Naive thymus-derived CD4-positive, alpha-beta T cell (primary cell): ENCODE measurements at regions not wholly inside any gene's neighbourhood (a gene's known extent, or its start where the extent isn't known, plus 50 kb on each side); places are given as distances from the start of the nearest gene placed in this dataset.

Source experiments
- ATAC-seq: fragments of 150-1000 bp; cut with Tn5 transposase; 2 replicates; pipeline ENCODE4 v1.10.0; 2021; ENCODE audit warnings: mild to moderate bottlenecking, moderate library complexity
- CTCF ChIA-PET: fragments of 350-600 bp; sonication (Branson Sonifier 250); formaldehyde crosslinking; loops from one replicate; lab custom pipeline; 2021; ENCODE audit warnings: antibody characterized with exemption; lab: Charles Lee
- POLR2A ChIA-PET: fragments of 350-600 bp; sonication (Branson Sonifier 250); formaldehyde crosslinking; loops from one replicate; lab custom pipeline; 2021; ENCODE audit warnings: antibody characterized with exemption, inconsistent platforms; lab: Charles Lee
- DNase-seq, 9 donors: peaks; one replicate each; pipeline versions ENCODE4 v3.0.0 to v3.0.0-alpha.2; 2020 to 2022; ENCODE audit warnings: mixed read lengths in 1 of 9
- H3K27ac ChIP-seq: one replicate; pipeline ENCODE4 v1.7.0; 2013; ENCODE audit warnings: mild to moderate bottlenecking, low read depth, low read length, moderate library complexity
- H3K27me3 ChIP-seq, 2 donors: one replicate each; pipeline ENCODE4 v1.7.0; 2013; ENCODE audit warnings: low read length in 2 of 2, mild to moderate bottlenecking in 2 of 2, moderate library complexity in 2 of 2; ENCODE audit not compliant: control insufficient read depth in 2 of 2, insufficient read depth in 2 of 2
- H3K36me3 ChIP-seq, 3 experiments: 1 replicate in 2 of 3; 2 replicates in 1 of 3; pipeline ENCODE4 v1.7.0; 2013; ENCODE audit warnings: low read length in 3 of 3, mild to moderate bottlenecking in 3 of 3, moderate library complexity in 1 of 3; ENCODE audit not compliant: insufficient read depth in 3 of 3, control insufficient read depth in 2 of 3
- H3K4me1 ChIP-seq, 2 donors: one replicate each; pipeline ENCODE4 v1.7.0; 2013; ENCODE audit warnings: low read length in 2 of 2, mild to moderate bottlenecking in 2 of 2, moderate library complexity in 1 of 2; ENCODE audit not compliant: control insufficient read depth in 2 of 2, insufficient read depth in 2 of 2
- H3K4me3 ChIP-seq: 2 replicates; pipeline ENCODE4 v1.7.0; 2013; ENCODE audit warnings: mild to moderate bottlenecking, low read length
- H3K9me3 ChIP-seq, 3 experiments: 1 replicate in 2 of 3; 2 replicates in 1 of 3; pipeline ENCODE4 v1.7.0; 2013; ENCODE audit warnings: low read length in 3 of 3; ENCODE audit not compliant: control insufficient read depth in 2 of 3
- H3K27ac Mint-ChIP-seq, 9 donors: one replicate each; pipeline ENCODE4 v1.8.0; 2020 to 2022; ENCODE audit warnings: mixed read lengths in 9 of 9, mild to moderate bottlenecking in 8 of 9, moderate library complexity in 5 of 9, inconsistent platforms in 2 of 9
- H3K27me3 Mint-ChIP-seq, 5 donors: one replicate each; pipeline ENCODE4 v1.8.0; 2021 to 2022; ENCODE audit warnings: mixed read lengths in 5 of 5, mild to moderate bottlenecking in 1 of 5
- H3K36me3 Mint-ChIP-seq, 5 donors: one replicate each; pipeline ENCODE4 v1.8.0; 2020 to 2022; ENCODE audit warnings: mixed read lengths in 5 of 5, mild to moderate bottlenecking in 3 of 5, inconsistent platforms in 1 of 5
- H3K4me1 Mint-ChIP-seq, 7 donors: one replicate each; pipeline ENCODE4 v1.8.0; 2020 to 2022; ENCODE audit warnings: mixed read lengths in 7 of 7, mild to moderate bottlenecking in 3 of 7, inconsistent platforms in 1 of 7
- H3K4me3 Mint-ChIP-seq, 10 donors: one replicate each; pipeline ENCODE4 v1.8.0; 2020 to 2022; ENCODE audit warnings: mild to moderate bottlenecking in 10 of 10, mixed read lengths in 10 of 10, moderate library complexity in 6 of 10, inconsistent platforms in 2 of 10
- H3K9me3 Mint-ChIP-seq, 11 donors: one replicate each; pipeline ENCODE4 v1.8.0; 2020 to 2022; ENCODE audit warnings: mixed read lengths in 11 of 11, mild to moderate bottlenecking in 4 of 11, inconsistent platforms in 1 of 11, moderate library complexity in 1 of 11
- intact Hi-C, 2 donors: fragments of 100-400 bp; cut with micrococcal nuclease; formaldehyde crosslinking; loops; one replicate each; pipeline ENCODE4 v1.15.1; 2023

DNA sequence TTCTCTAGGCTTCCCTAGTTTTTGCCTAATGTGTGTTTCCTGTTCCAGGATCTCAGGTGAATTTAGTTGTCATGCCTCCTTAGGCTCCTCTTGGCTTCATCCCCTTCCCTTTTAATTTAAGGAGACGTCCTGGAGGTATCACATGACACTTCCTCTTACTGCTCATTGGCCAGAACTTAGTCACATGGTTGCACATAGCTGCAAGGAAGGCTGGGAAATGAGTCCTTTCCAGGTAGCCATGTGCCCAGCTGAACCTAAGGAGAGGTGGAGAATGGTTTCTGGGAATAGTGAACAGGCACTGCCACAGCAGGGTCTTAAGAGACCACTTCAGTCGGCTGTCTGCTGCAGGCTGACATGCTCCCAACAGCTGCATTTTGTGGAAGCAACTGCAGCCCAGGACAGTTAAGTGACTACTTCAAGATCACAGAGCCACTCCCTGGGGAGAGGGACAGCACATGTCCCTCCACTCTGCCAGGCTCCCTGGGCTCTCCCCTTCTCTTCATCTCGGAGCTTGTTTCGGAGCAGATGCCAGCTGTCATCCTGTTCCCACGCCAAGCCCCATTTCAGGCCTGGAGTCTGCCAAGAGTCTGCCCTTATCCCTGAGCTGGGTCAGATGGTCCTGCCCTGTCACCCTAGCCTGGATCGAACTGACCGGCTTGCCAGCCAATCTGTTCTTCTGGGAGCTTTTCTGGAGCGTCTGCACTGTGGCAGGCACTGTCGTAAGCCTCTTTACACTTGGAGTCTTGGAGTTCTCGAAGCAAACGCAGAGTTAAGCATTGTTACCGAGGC, 81.4 kb upstream of the FOXF1 start:
- Mint-ChIP-seq H3K27ac (no peak overlapping the region), H3K36me3 (no peaks in the 10 kb centered on the region), H3K27me3 (peaks cover 0 to 19% (median 0%) of the 10 kb centered on the region in 5 donors), H3K4me1 (no peaks in the 10 kb centered on the region), H3K9me3 (peaks cover 0 to 2% (median 0%) of the 10 kb centered on the region in 11 donors), H3K4me3 (no peak overlapping the region)
- DNase-seq (no peak), ATAC-seq (no peak)
- Histone ChIP-seq H3K9me3 (no peaks in the 10 kb centered on the region), H3K27ac (no peak overlapping the region), H3K27me3 (no peaks in the 10 kb centered on the region), H3K4me3 (no peak overlapping the region), H3K4me1 (no peaks in the 10 kb centered on the region), H3K36me3 (no peaks in the 10 kb centered on the region)
- CTCF ChIA-PET = no interaction called here
- intact Hi-C loops = no loop called here
- POLR2A ChIA-PET = no interaction called here

GRCh38 chr16:86429663-86430062, 80.7 kb upstream of the FOXF1 start:
- Mint-ChIP-seq H3K36me3 (no peaks in the 10 kb centered on the region), H3K27ac (no peak overlapping the region), H3K4me1 (no peaks in the 10 kb centered on the region), H3K4me3 (no peak overlapping the region), H3K9me3 (peaks cover 0 to 2% (median 0%) of the 10 kb centered on the region in 11 donors), H3K27me3 (peaks cover 0 to 19% (median 0%) of the 10 kb centered on the region in 5 donors)
- ATAC-seq (no peak), DNase-seq (no peak)
- POLR2A ChIA-PET = no interaction called here
- no peak overlapping the region for H3K4me3 ChIP-seq
- no peaks in the 10 kb centered on the region for H3K4me1 ChIP-seq
- H3K36me3 ChIP-seq = no peaks in the 10 kb centered on the region
- CTCF ChIA-PET = no interaction called here
- H3K27me3 ChIP-seq = no peaks in the 10 kb centered on the region
- intact Hi-C loops = no loop called here
- H3K9me3 ChIP-seq = no peaks in the 10 kb centered on the region
- no peak overlapping the region for H3K27ac ChIP-seq

GRCh38 chr16:86430814-86431213, 79.5 kb upstream of the FOXF1 start:
- H3K4me1 ChIP-seq = no peaks in the 10 kb centered on the region
- Mint-ChIP-seq H3K4me3 (no peak overlapping the region), H3K4me1 (no peaks in the 10 kb centered on the region), H3K27me3 (peaks cover 0 to 12% (median 0%) of the 10 kb centered on the region in 5 donors), H3K9me3 (peaks cover 0 to 2% (median 0%) of the 10 kb centered on the region in 11 donors), H3K27ac (no peak overlapping the region), H3K36me3 (no peaks in the 10 kb centered on the region)
- H3K27me3 ChIP-seq = no peaks in the 10 kb centered on the region
- H3K36me3 ChIP-seq = no peaks in the 10 kb centered on the region
- no peak overlapping the region for H3K4me3 ChIP-seq
- ChIA-PET CTCF (no interaction called here), POLR2A (no interaction called here)
- DNase-seq = no peak
- H3K9me3 ChIP-seq = no peaks in the 10 kb centered on the region
- no peak for ATAC-seq
- intact Hi-C loops = no loop called here
- H3K27ac ChIP-seq = no peak overlapping the region

- POLR2A ChIA-PET = no interaction called here
- H3K27me3 Mint-ChIP-seq = peaks cover 0 to 12% (median 0%) of the 10 kb centered on the region in 5 donors
- H3K27me3 ChIP-seq = no peaks in the 10 kb centered on the region
- H3K27ac Mint-ChIP-seq = no peak overlapping the region
- H3K36me3 ChIP-seq = no peaks in the 10 kb centered on the region
- H3K27ac ChIP-seq = no peak overlapping the region
- H3K36me3 Mint-ChIP-seq = no peaks in the 10 kb centered on the region
- no peaks in the 10 kb centered on the region for H3K4me1 Mint-ChIP-seq
- H3K4me3 Mint-ChIP-seq = no peak overlapping the region
- no peak overlapping the region for H3K4me3 ChIP-seq
- H3K9me3 ChIP-seq = no peaks in the 10 kb centered on the region
- H3K4me1 ChIP-seq = no peaks in the 10 kb centered on the region
- ATAC-seq = no peak
- DNase-seq = no peak
- intact Hi-C loops = no loop called here
- CTCF ChIA-PET = no interaction called here
- H3K9me3 Mint-ChIP-seq = peaks cover 0 to 2% (median 0%) of the 10 kb centered on the region in 11 donors
Measured at GRCh38 chr16:86431540-86431939, 78.8 kb upstream of the FOXF1 start.

GRCh38 chr16:86432048-86432447, 78.3 kb upstream of the FOXF1 start:
- Mint-ChIP-seq H3K4me3 (no peak overlapping the region), H3K4me1 (no peaks in the 10 kb centered on the region), H3K27ac (no peak overlapping the region), H3K9me3 (peaks cover 0 to 2% (median 0%) of the 10 kb centered on the region in 11 donors), H3K36me3 (no peaks in the 10 kb centered on the region), H3K27me3 (peaks cover 0 to 12% (median under 1%) of the 10 kb centered on the region in 5 donors)
- H3K4me3 ChIP-seq = no peak overlapping the region
- no peaks in the 10 kb centered on the region for H3K36me3 ChIP-seq
- no peaks in the 10 kb centered on the region for H3K4me1 ChIP-seq
- ATAC-seq (no peak), DNase-seq (no peak)
- intact Hi-C loops = no loop called here
- CTCF ChIA-PET = no interaction called here
- POLR2A ChIA-PET = no interaction called here
- no peak overlapping the region for H3K27ac ChIP-seq
- no peaks in the 10 kb centered on the region for H3K9me3 ChIP-seq
- no peaks in the 10 kb centered on the region for H3K27me3 ChIP-seq

DNA sequence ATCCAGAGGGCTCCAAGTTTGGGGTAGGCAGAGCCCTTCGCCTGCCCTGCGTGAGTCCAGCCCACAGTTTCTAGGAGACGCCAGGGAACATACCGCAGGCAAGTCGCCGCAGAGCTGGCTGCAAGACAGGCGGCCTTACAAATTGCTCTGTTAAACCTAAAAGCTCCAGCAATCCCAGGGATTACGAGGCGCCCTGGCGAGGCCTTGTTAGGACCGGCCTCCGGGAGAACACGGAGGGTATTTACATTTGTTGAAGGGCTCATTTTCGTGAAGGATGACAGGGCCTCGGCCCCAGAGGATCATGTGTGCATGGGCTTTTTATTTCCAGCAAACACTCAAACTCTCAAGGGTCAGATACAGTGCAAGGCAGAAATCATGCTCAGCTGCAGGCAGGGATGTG, 77.6 kb upstream of the FOXF1 start:
- DNase-seq (no peak), ATAC-seq (no peak)
- H3K27ac ChIP-seq = no peak overlapping the region
- H3K9me3 Mint-ChIP-seq = peaks cover 0 to 3% (median 0%) of the 10 kb centered on the region in 11 donors
- no peaks in the 10 kb centered on the region for H3K4me1 Mint-ChIP-seq
- intact Hi-C loops = no loop called here
- H3K36me3 ChIP-seq = no peaks in the 10 kb centered on the region
- H3K4me3 Mint-ChIP-seq = no peak overlapping the region
- no peak overlapping the region for H3K4me3 ChIP-seq
- H3K27ac Mint-ChIP-seq = no peak overlapping the region
- H3K27me3 ChIP-seq = no peaks in the 10 kb centered on the region
- no peaks in the 10 kb centered on the region for H3K36me3 Mint-ChIP-seq
- no peaks in the 10 kb centered on the region for H3K9me3 ChIP-seq
- ChIA-PET POLR2A (no interaction called here), CTCF (no interaction called here)
- H3K4me1 ChIP-seq = no peaks in the 10 kb centered on the region
- peaks cover 0 to 12% (median 5%) of the 10 kb centered on the region in 5 donors for H3K27me3 Mint-ChIP-seq
